ENCODE measurements at regions not wholly inside any gene's neighbourhood (a gene's known extent, or its start where the extent isn't known, plus 50 kb on each side); places are given as distances from the start of the nearest gene placed in this dataset.

DNA sequence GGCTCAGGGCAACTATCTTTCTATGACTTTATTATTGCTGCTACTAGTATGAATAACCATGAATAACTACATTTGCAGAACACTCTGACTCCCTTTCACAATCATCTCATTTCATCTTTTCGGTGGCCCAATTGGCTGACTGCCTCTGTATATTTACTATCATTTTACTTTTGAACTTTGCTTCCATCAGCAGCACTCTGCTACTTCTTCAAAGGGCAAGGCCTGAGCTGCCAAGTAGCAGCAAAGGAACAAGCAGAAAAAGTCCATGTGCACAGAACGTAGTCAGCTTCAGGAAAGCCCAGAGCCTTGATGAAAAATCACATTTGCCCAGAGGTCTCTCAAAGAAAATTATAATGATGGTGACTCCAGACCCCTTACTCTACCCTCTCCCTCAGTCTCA is 214.5 kb upstream of the PUM3 start:
- TF ChIP-seq, protein P1, sequence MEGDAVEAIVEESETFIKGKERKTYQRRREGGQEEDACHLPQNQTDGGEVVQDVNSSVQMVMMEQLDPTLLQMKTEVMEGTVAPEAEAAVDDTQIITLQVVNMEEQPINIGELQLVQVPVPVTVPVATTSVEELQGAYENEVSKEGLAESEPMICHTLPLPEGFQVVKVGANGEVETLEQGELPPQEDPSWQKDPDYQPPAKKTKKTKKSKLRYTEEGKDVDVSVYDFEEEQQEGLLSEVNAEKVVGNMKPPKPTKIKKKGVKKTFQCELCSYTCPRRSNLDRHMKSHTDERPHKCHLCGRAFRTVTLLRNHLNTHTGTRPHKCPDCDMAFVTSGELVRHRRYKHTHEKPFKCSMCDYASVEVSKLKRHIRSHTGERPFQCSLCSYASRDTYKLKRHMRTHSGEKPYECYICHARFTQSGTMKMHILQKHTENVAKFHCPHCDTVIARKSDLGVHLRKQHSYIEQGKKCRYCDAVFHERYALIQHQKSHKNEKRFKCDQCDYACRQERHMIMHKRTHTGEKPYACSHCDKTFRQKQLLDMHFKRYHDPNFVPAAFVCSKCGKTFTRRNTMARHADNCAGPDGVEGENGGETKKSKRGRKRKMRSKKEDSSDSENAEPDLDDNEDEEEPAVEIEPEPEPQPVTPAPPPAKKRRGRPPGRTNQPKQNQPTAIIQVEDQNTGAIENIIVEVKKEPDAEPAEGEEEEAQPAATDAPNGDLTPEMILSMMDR (IDR thresholded peaks at IDR 0.05 in 4 of 5, conservative IDR thresholded peaks at IDR 0.05 in 1 of 5) = no peak
- TF ChIP-seq POLR2A (IDR thresholded peaks at IDR 0.05) = no peak

Measured in gastrocnemius medialis (tissue), 4 donors.